Lung microvascular endothelial cell (primary cell): ENCODE measurements at regions not wholly inside any gene's neighbourhood (a gene's known extent, or its start where the extent isn't known, plus 50 kb on each side); places are given as distances from the start of the nearest gene placed in this dataset.

Experiments used
- DNase-seq, 2 donors: peaks; one replicate each; pipeline versions ENCODE4 v3.0.0 to v3.0.0-alpha.2; 2010; ENCODE audit warnings: low read depth in 2 of 2

DNA sequence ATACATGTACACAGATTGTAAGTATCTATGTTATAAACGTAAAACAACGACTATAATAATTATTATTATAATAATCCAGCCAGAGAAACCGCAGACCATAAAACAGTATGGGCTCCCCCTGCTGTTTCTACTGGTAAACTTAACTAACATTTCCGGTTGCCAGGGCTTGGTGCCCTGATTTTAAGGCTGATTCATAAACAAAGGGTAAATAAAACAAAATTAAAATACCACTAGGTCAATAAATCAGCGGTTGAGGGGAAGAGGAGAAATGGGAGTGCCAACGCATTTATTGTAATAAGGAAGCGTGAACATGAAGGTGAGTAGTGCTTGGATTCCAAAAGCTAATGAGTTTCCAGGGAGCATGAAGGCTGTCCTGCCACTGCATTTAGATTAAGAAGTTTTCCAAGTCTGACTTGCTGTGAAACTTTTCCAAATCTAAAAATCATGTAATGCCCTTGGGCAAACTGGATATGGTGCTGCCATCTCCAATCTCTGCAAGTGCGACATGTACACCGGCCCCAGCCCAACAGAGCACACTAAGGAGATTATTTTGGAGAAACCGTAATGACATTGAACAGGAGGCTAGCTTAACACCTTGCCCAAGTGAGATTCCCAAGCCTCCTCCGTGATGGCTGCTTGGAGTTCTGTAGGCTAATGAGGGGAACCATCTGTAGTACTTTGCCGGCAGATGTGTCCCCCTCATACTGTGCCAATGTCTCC, 50.7 kb upstream of the HNRNPA3 start:
- peak; percentile 59 to 71 for DNase-seq
